ENCODE measurements at regions not wholly inside any gene's neighbourhood (a gene's known extent, or its start where the extent isn't known, plus 50 kb on each side); places are given as distances from the start of the nearest gene placed in this dataset.
A peak's percentile ranks its signal among the peaks of the same experiment; 100 is the strongest.

DNA sequence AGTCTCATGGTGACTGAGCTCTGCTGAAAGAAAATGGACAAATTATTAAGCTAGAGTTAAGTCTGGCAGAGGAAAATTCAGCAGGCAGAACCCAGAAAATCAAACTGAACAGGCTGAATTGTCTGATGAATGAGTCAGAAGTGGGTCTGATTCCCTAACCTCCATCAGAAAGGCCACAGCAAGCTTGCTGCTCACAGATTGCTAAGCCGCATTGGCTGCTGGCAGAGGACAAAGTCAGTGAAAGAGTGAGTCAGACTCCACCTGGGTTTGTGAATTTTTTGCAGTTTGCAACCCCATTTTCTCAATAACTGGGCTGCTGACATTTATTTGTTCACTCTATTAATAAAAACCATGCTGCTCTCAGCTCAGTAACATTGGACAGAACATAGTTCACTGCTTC, 191.3 kb downstream of the EPM2A start:
- Histone ChIP-seq H3K4me3 (no peak overlapping the region), H3K4me1 (replicated peaks in 1 of 2) (peaks cover 7 to 8% of the 10 kb centered on the region in 2 donors), H3K27ac (no peak overlapping the region)
- peak in 7 of 8 experiments; percentile 57 to 82 (median 77) for ATAC-seq (replicated peaks in 6 of 8)
- in situ Hi-C loops (cut with MboI; ENCODE audit: low pct_unique_long_range_greater_than_20kb in 2 of 9, low sequenced_read_pairs in 9 of 9, unreplicated experiment in 9 of 9) = no loop called here
- WGBS, 10 experiments = 0 to 86% (median 42%) methylated on average over 1 of the region's 1 CpG; no CpG with 5 or more reads in 6 of the 10 experiments

DNA sequence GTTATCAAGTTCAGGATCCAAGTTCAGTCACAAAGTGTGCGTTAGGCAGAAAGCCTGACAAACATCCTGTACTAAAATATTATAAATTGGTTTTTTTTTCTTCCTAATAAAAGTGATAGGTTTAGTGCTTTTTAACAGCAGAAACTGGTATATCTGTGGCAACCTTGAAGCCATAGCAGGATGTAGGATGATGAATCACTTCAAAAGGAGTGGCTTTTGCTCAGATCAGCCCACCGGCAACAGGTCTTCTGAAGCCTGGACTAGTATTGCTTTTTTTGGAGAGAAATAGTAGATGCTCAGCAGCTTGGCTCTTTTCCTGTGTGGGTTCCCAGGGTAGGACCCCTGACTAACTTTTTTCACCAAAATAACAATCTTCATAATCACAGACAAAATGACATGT, 190.8 kb downstream of the EPM2A start:
- in situ Hi-C loops (cut with MboI; ENCODE audit: low pct_unique_long_range_greater_than_20kb in 2 of 9, low sequenced_read_pairs in 9 of 9, unreplicated experiment in 9 of 9) = no loop called here
- no peak for ATAC-seq (replicated peaks in 6 of 8)

DNA sequence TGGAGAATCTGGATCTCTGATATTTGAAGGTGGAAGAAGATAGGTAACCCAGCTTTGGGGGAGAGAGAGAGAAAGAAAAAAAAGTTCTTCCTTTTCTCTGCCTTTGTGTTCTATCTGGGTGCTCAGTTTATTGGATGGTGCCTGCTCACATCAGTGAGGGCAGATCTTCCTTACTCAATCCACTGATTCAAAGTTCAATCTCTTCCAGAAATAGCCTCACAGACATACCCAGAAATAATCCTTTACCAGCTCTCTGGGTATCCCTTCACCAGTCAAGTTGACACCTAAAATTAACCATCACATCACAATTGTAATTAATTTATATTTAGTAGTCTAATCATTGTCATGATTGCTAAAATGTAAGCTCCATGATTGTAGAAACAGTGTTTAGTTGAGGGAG, 189.1 kb downstream of the EPM2A start:
- Histone ChIP-seq H3K4me3 (no peak overlapping the region), H3K27ac (no peak overlapping the region), H3K4me1 (replicated peaks in 1 of 2) (peaks cover 9 to 14% of the 10 kb centered on the region in 2 donors)
- ATAC-seq (replicated peaks in 6 of 8) = no peak
- in situ Hi-C loops (cut with MboI; ENCODE audit: low pct_unique_long_range_greater_than_20kb in 2 of 9, low sequenced_read_pairs in 9 of 9, unreplicated experiment in 9 of 9) = no loop called here

More for the DNA sequence above, 190.8 kb downstream of the EPM2A start:
- H3K4me1 ChIP-seq (replicated peaks in 1 of 2) = peaks cover 9 to 12% of the 10 kb centered on the region in 2 donors
- no peak overlapping the region for H3K27ac ChIP-seq
- WGBS, 10 experiments = 40 to 92% (median 80%) methylated on average over 1 to 2 of the region's 2 CpGs; no CpG with 5 or more reads in 3 of the 10 experiments
- no peak overlapping the region for H3K4me3 ChIP-seq

DNA sequence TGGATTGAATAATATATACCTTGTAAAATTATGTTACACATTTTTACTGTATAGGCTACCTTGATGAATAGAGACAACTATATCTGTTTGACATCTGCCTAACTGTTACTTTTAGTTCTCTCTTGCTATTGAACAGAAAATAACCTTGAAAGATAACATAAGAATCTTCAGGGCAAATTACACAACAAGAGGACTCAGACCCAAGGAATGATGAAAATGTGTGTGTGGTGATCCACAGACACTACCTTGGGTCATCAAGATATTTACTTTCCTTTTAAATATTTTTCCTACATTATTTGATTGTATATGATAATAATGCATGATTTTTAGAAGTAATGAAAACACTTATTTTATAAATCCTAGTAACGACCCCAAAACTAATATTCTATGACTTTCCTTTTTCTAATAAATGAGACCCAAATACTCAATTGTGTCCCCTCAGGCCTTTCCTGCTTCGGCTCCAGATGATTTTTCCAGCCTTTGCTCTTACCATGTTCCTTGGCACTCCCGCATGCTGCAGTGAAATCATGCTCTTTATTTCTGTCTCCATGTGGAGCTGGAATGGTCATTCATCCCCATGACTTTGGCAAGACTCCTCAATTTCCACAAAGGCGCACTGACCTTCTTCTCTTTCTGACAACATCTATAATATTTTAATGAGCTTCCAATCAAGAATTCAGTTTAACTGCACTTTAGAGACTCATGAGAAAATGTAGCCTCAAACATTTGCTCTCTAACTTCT, 187.6 kb downstream of the EPM2A start:
- 30 to 100% (median 80%) methylated on average over 1 to 4 of the region's 4 CpGs for WGBS, 10 experiments
- Histone ChIP-seq H3K27ac (no peak overlapping the region), H3K4me3 (no peak overlapping the region), H3K4me1 (replicated peaks in 1 of 2) (peaks cover 9 to 14% of the 10 kb centered on the region in 2 donors)
- no peak for ATAC-seq (replicated peaks in 6 of 8)
- in situ Hi-C loops (cut with MboI; ENCODE audit: low pct_unique_long_range_greater_than_20kb in 2 of 9, low sequenced_read_pairs in 9 of 9, unreplicated experiment in 9 of 9) = no loop called here

DNA sequence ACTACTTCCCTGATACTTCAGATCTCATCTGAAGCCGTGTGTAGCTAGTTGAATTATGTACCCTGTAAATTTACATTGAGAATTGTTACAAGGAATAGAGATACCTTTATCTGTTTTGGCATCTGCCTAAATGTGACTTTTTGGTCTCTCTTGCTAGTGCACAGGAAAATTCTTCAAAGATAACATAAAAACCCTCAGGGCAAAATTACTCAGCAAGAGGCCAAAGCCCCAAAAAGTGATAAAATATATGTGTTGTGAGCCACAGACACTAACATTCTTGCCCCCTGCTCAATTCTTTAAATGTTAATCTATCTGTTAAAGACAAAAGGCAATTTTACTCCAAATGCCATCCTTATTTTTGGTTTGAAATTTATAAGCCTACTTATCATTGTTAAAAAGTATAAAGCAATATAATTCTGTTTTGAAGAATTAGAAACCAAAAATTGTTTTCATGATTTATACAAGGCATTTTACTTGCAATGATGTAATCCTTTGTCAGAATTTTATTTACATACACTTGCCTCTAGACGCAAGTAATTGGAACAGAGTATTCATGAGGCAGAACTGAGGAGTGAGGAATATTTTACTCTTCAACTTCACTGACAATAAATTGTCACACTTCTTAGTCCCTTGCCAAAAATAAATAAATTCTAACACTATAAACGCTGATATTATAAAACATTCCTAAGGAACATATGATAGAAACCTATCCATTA, 186.2 kb downstream of the EPM2A start:
- peaks cover 9 to 14% of the 10 kb centered on the region in 2 donors for H3K4me1 ChIP-seq (replicated peaks in 1 of 2)
- in situ Hi-C loops (cut with MboI; ENCODE audit: low pct_unique_long_range_greater_than_20kb in 2 of 9, low sequenced_read_pairs in 9 of 9, unreplicated experiment in 9 of 9) = no loop called here
- ATAC-seq (replicated peaks in 6 of 8) = peak in 4 of 8 experiments; percentile 23 to 60 (median 35)
- 10 to 82% (median 52%) methylated on average over 1 to 3 of the region's 3 CpGs; no CpG with 5 or more reads in 1 of the 10 experiments for WGBS, 10 experiments
- H3K27ac ChIP-seq = no peak overlapping the region
- H3K4me3 ChIP-seq = no peak overlapping the region

DNA sequence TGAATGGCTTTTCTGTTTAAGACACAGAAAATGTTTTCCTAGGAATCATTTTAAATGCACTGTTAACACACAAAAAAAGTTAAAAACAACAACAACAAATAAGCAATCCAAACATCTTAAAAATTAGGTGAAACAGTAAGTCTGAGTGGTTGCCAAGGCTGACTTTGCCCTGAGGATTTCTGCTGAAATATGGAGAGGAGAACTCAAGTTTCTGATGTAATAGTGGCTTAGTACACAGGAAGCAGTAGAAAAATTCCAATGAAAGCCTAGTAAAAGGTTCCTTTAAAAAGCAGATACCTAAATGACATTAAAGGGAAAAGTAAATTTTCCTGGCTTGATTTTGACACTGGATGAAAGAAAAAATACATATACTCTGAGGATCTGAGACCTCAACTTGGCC, 184.2 kb downstream of the EPM2A start:
- Histone ChIP-seq H3K27ac (no peak overlapping the region), H3K4me1 (replicated peaks in 1 of 2) (peaks cover 9 to 14% of the 10 kb centered on the region in 2 donors), H3K4me3 (no peak overlapping the region)
- ATAC-seq (replicated peaks in 6 of 8) = no peak
- in situ Hi-C loops (cut with MboI; ENCODE audit: low pct_unique_long_range_greater_than_20kb in 2 of 9, low sequenced_read_pairs in 9 of 9, unreplicated experiment in 9 of 9) = no loop called here

DNA sequence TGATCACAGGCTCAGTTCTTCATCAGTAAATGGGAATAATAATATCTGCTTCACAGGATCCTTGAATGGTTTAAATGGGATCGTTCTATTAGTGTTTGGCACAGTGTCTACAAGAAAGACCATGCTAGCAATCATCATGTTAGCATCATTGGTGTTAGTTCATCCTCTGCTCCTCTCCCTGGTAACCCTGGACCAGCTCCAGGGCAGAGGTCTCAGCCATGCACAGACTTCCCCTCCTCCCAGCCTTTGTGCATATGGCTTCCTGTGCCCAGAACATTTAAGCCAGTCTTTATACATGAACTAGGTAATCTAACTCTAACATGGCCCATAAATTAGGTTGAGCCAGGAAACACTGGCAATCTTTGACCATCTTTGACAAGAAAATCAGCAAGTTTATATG, 180.2 kb downstream of the EPM2A start:
- in situ Hi-C loops (cut with MboI; ENCODE audit: low pct_unique_long_range_greater_than_20kb in 2 of 9, low sequenced_read_pairs in 9 of 9, unreplicated experiment in 9 of 9) = no loop called here
- H3K4me3 ChIP-seq = no peak overlapping the region
- no peaks in the 10 kb centered on the region for H3K4me1 ChIP-seq (replicated peaks in 1 of 2)
- peak in 2 of 8 experiments; percentile 61 to 62 for ATAC-seq (replicated peaks in 6 of 8)
- no peak overlapping the region for H3K27ac ChIP-seq
- WGBS, 10 experiments = 0 to 83% (median 69%) methylated on average over 1 of the region's 1 CpG; no CpG with 5 or more reads in 4 of the 10 experiments

DNA sequence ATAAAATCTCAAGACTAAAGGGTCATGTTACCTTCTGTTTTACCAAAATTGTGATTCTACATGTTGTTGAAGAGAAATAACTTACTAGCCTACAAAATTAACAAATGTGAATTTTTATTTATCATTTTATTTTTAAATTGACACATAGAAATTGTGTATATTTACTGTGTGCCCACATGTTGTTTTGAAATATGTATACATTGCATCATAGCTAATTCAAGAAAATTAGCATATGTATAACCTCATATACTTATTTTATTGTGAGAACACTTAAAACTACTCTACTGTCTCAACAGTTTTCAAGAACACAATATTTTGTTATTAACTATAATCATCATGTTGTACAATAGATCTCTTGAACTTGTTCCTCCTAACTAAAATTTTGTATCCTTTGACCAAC, 177.8 kb downstream of the EPM2A start:
- H3K4me1 ChIP-seq (replicated peaks in 1 of 2) = peaks cover 2 to 10% of the 10 kb centered on the region in 2 donors
- H3K4me3 ChIP-seq = no peak overlapping the region
- no peak overlapping the region for H3K27ac ChIP-seq
- in situ Hi-C loops (cut with MboI; ENCODE audit: low pct_unique_long_range_greater_than_20kb in 2 of 9, low sequenced_read_pairs in 9 of 9, unreplicated experiment in 9 of 9) = no loop called here
- ATAC-seq (replicated peaks in 6 of 8) = no peak

DNA sequence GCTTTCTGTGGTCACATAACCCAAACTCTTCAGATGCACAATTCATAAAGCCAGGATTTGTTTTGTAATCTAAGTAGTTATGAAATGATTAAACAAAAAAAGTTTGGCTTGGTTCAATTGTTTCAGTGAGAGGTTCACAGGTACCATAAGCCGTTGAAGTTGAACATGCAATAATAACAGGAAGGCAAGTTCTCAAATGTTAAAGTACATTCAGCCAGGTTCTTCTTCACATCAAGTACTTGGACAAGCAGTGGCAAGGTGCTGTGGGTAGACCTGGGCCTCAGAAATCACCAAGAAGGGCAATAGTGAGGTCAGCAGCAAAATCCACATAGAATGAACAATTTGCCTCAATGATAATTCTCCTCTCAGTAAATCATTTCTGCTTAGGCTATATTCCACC, 175.5 kb downstream of the EPM2A start:
- WGBS, 10 experiments = 25 to 100% (median 86%) methylated on average over 1 of the region's 1 CpG; no CpG with 5 or more reads in 5 of the 10 experiments
- H3K4me1 ChIP-seq (replicated peaks in 1 of 2) = peaks cover 2 to 10% of the 10 kb centered on the region in 2 donors
- ATAC-seq (replicated peaks in 6 of 8) = no peak
- in situ Hi-C loops (cut with MboI; ENCODE audit: low pct_unique_long_range_greater_than_20kb in 2 of 9, low sequenced_read_pairs in 9 of 9, unreplicated experiment in 9 of 9) = no loop called here
- H3K27ac ChIP-seq = no peak overlapping the region
- no peak overlapping the region for H3K4me3 ChIP-seq

DNA sequence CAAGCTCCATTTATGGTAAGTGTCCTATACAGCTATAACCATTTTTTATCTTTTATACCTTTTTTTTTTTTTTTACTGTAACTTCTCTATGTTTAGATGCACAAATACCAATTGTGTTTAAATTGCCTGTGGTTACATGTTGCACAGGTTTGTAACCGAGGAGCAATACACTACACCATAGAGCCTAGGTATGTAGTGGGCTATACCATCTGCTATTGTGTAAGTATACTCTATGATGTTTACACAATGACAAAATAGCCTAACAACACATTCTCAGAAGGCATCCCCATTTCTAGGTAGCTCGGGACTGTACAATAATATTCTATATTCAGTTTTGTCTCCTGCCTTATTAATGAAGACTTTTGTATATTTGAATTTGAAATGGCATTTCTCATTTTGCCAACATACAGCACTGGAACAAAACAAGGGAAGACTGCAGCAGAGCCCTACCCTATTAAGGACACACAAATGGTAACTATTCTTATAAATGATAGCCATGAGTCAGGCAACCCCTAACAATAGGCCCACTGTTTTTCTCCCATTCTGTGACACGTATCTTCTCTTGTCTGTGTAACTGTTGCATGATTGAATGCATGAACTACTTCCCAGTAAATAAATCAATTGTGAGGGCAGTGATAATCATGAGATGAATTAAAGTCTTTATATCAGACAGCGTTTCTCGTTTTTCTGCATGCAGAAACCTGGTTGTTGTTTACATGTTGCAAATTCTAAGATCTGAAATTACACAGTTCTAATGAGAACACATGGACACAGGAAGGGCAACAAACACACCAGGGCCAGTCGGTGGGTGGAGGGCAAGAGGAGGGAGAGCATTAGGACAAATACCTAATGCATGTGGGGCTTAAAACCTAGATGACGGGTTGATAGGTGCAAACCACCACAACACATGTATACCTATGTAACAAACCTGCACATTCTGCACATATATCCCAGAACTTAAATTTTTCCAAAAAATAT, 173.9 kb downstream of the EPM2A start:
- in situ Hi-C loops (cut with MboI; ENCODE audit: low pct_unique_long_range_greater_than_20kb in 2 of 9, low sequenced_read_pairs in 9 of 9, unreplicated experiment in 9 of 9) = no loop called here
- peak in 5 of 8 experiments; percentile 95 to 99 (median 98) for ATAC-seq (replicated peaks in 6 of 8)
- H3K4me1 ChIP-seq (replicated peaks in 1 of 2) = peaks cover 2 to 10% of the 10 kb centered on the region in 2 donors
- H3K27ac ChIP-seq = no peak overlapping the region
- H3K4me3 ChIP-seq = no peak overlapping the region
- 12 to 82% (median 66%) methylated on average over 2 to 7 of the region's 7 CpGs for WGBS, 10 experiments

DNA sequence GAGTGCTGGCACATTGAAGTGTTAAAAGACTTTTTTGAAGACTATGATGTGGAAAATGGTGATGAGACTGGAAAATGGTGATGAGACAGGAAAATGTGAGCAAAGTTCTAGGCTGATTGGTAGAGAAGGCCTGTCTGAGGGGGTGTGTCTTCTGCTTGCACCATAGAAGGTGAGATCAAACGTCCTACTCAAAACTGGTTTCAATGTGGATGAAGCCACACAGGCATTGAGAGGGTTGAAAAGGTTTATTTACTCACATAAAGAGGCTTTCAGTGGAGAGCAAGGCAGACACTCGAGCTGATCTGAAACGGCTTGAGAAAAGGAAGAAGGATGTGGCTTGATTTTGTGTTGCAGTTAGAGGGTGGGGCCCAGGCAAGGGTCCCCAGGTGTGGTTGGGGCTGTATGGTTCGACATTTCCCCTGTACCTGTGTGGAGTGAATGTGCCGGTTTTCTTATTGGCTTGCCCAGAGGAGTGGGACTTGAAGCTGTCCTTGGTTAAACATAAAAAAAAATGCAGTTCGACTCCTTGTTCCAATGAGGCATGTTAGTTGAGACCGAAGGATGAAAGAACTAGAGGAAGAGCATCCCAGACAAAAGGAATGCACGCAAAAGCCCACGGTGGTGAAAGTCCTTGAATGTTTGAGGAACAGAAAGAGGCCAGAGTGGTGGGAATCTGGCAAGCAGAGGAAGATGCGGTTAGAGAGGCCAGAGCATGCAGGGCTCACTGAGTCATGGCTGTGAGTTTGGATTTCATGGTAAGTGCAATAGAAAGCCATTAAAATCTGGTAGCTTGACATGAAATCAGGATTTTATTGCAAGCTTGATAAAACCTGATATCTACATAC, 172.3 kb downstream of the EPM2A start:
- in situ Hi-C loops (cut with MboI; ENCODE audit: low pct_unique_long_range_greater_than_20kb in 2 of 9, low sequenced_read_pairs in 9 of 9, unreplicated experiment in 9 of 9) = no loop called here
- no peak for ATAC-seq (replicated peaks in 6 of 8)
- H3K4me3 ChIP-seq = no peak overlapping the region
- no peak overlapping the region for H3K27ac ChIP-seq
- WGBS, 10 experiments = 49 to 100% (median 83%) methylated on average over 2 to 10 of the region's 10 CpGs; no CpG with 5 or more reads in 1 of the 10 experiments
- peaks cover 11 to 12% of the 10 kb centered on the region in 2 donors for H3K4me1 ChIP-seq (replicated peaks in 1 of 2)

DNA sequence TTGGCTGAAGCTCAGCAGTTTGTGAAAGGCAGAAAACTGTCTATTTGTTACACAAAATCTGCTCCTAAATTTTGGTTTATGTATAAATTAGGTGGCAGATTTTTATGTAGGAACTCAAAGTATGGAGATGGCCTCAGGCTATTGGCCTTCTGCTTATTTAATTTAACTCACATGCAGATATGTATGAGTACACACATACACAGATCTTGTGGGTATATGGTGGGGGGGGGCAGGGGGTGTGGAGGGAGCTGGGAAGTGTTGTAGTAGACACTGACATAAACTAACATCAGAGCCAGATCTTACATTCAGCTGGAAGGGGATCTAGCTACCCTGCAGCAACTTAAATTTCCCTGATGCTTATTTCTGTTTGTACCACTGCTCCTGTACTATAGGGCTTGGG, 170.8 kb downstream of the EPM2A start:
- in situ Hi-C loops (cut with MboI; ENCODE audit: low pct_unique_long_range_greater_than_20kb in 2 of 9, low sequenced_read_pairs in 9 of 9, unreplicated experiment in 9 of 9) = no loop called here
- H3K4me1 ChIP-seq (replicated peaks in 1 of 2) = peaks cover 11 to 19% of the 10 kb centered on the region in 2 donors
- peak in 1 of 8 experiments; percentile 90 for ATAC-seq (replicated peaks in 6 of 8)
- no peak overlapping the region for H3K4me3 ChIP-seq
- no peak overlapping the region for H3K27ac ChIP-seq

Measured in motor neuron (in vitro differentiated cells).